VCaP (cell line): ENCODE measurements at regions not wholly inside any gene's neighbourhood (a gene's known extent, or its start where the extent isn't known, plus 50 kb on each side); places are given as distances from the start of the nearest gene placed in this dataset.

Source experiments
- H3K27ac ChIP-seq: fragments of 450-650 bp; 2 replicates; pipeline ENCODE4 v1.5.1; 2017
- TF ChIP-seq, protein P1 (sequence below): fragments of 450-650 bp; conservative IDR thresholded peaks from 2 replicates; pipeline ENCODE4 v1.5.1; 2017; ENCODE audit warnings: mild to moderate bottlenecking, moderate library complexity

DNA sequence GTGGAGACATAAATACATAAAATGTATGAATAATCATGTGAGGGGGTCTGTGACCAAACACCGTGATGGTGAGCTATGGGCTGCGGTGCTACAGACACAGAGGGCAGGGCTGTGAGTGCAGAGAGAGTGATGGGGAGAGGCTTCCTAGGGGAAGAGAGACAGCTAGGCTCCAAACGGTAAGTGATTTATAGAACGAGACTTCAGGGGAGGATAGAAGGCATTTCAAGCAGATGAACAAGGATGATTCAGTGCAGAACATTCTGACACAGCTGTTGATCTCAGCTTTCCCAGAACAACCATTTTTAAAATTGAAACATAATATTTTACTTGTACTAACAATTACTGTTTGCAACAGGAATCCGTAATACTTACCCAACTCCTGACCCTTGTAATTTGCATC is 100.7 kb downstream of the GAS1 start:
- no peak overlapping the region for H3K27ac ChIP-seq
- TF ChIP-seq, protein P1, sequence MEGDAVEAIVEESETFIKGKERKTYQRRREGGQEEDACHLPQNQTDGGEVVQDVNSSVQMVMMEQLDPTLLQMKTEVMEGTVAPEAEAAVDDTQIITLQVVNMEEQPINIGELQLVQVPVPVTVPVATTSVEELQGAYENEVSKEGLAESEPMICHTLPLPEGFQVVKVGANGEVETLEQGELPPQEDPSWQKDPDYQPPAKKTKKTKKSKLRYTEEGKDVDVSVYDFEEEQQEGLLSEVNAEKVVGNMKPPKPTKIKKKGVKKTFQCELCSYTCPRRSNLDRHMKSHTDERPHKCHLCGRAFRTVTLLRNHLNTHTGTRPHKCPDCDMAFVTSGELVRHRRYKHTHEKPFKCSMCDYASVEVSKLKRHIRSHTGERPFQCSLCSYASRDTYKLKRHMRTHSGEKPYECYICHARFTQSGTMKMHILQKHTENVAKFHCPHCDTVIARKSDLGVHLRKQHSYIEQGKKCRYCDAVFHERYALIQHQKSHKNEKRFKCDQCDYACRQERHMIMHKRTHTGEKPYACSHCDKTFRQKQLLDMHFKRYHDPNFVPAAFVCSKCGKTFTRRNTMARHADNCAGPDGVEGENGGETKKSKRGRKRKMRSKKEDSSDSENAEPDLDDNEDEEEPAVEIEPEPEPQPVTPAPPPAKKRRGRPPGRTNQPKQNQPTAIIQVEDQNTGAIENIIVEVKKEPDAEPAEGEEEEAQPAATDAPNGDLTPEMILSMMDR = no peak

DNA sequence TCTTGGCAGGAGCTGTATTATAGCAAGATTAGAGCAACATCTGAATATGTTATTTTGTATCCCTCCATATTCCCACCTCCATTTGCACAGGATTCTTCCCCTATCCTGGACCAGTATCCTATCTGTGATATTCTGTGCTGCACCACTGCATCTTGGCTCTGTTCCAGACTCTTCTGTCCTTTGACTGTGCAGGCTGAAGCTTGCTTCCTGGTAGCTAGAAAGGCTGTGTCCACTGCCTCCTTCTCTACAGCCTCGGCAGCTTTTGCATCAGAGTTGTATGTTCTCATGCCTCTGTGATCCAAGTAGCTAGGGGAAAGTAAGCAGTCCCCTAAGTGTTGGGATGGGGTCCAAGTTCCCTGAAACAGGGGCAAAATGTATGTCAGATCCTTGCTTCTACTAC is 104.1 kb downstream of the GAS1 start:
- TF ChIP-seq, protein P1 = no peak
- peak overlapping the region; percentile 35; the same call in 1 of the 2 replicates for H3K27ac ChIP-seq

DNA sequence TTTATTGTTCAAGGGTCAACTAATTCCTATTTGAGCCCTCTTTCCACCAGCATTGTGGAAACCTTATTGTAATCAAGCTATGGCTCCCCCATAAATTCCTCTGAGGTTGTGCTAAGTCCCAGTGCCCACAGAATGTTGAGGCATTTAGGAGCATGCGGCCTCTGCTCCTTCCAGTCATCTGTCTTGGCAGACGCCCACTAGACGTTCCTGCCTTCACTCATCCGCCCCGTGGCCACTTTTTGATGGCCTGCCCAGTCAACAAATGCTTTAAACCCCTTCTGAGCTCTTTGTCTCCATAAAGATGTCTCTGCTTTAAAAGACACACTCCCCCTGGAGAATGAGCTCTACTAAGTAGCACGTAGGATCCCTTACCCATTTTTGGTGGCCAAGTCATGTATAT is 104.7 kb downstream of the GAS1 start:
- H3K27ac ChIP-seq = no peak overlapping the region
- TF ChIP-seq, protein P1 = no peak

DNA sequence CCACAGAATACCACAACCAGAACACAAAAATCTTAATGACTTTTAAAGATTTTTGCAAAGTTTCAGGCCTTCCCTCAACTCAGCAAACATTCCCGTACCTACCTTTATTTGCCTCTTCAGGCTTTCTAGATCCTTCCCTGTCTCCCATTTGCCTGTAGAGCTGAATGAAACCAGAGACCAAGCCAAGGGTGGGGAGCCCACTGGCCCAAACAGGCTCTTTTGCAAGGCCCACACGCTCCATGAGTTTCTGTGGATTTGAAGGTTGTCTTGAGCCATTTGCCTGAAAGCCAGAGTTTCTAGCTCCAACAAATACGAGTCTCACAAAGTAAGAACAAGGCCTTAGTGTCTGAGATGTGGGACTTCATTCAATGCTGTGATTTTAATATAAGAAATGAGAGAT is 107.8 kb downstream of the GAS1 start:
- no peak overlapping the region for H3K27ac ChIP-seq
- TF ChIP-seq, protein P1 = no peak

DNA sequence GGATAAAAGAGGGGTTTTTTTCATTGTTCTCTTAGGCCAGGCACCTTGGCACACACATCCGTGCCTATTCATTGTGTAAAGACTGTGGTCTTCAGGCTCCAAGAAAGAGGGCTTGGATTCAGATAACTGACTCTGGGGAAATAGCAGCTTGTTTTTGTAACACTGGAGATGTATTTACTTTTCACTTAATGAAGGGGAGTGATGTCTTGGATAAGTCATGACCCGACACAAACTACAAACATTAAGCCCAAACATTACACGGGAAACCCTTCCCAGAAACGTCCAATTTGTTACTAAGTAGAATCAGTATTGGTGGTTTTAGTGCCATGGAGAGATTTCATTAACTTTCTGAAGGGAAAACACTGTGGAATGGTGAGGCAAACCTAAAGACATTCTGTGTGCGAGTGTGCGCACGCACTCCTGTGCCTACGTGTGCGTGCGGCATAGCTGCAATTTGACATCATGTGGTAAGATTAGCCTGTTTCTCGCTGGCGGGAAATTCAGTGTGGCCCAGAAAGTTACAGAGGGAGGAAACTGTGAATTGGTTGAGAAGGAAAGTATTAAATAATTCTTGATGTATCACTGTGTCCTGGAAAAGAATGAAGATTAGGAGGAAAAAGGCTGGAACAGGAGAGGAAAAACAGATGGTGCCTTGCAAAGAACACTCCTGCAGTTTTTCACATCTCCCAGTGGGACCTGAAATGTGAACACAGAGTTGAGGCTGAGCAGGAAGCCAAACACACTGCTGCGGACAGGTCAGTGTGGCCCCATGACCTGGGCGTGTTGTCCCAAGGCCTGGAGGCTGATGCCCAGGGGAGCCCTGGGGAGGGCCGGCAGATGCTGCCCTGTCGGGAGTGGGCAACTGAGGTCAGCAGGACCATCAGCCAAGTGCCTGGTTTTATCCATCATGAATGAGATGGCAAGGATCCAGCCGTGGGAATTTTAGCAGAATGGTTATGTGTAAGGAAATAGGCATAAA is 108.5 kb downstream of the GAS1 start:
- TF ChIP-seq, protein P1 = no peak
- H3K27ac ChIP-seq = no peak overlapping the region

DNA sequence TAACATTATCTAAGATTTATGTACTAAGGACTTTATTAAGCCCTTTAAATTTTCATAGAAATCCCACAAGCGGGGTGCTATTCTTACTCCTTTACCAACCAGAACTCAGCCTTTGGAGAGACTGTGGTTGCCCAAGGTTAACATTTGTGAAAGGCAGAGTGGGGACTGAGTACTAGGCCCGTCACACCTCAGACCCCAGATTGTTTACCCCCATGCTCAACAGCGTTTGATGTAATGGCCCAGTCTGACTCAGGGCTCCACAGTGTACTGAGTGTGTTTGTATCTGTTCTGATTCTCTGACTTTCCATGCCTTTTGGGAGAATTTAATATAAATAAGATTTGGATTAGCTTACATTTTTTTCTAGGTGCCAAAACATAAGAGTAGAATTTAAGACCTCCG is 110.0 kb downstream of the GAS1 start:
- TF ChIP-seq, protein P1 = no peak
- no peak overlapping the region for H3K27ac ChIP-seq

DNA sequence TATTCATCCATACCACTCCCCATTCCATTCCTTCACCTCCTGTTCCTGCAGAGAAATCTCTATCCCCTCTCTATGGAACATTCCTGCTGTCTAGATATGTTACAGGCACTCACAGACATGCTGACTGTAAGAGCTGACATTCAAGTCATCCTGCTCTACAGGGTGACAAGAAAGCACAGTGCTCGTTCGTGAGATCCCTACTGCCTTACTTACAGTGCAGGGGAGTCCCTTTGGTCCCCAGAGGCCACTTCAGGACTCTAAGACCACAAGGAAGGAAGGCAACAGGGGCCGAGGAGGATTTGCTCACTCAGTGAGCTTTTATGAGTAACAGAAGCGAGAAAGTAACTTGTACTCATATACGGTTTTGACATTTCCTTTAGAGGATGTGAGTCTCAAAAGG is 110.5 kb downstream of the GAS1 start:
- TF ChIP-seq, protein P1 = no peak

More for the DNA sequence above, 110.5 kb downstream of the GAS1 start:
- H3K27ac ChIP-seq = no peak overlapping the region
